NCI-H2171 treated with DMSO at 0.1 percent for 48 hours (cell line): ENCODE measurements at regions not wholly inside any gene's neighbourhood (a gene's known extent, or its start where the extent isn't known, plus 50 kb on each side); places are given as distances from the start of the nearest gene placed in this dataset.

ENCODE experiments used
- DNase-seq: peaks from one replicate; lab custom pipeline; 2025; lab: John Stamatoyannopoulos, UW

DNA sequence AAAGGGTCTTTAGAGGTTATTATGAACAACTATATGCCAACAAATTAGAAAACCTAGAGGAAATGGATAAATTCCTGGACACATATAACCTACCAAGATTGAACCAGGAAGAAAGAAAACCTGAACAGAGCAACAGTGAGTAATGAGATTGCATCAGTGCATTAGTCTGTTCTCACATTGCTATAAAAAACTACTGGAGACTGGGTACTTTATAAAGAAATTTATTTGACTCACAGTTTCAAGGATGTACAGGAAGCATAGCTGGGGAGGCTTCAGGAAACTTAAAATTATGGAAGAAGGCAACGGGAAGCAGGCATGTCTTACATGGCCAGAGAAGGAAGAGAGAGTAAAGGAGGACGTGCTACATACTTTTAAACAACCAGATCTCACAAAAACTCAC is 70.8 kb upstream of the GNAZ start:
- DNase-seq, result no peak

DNA sequence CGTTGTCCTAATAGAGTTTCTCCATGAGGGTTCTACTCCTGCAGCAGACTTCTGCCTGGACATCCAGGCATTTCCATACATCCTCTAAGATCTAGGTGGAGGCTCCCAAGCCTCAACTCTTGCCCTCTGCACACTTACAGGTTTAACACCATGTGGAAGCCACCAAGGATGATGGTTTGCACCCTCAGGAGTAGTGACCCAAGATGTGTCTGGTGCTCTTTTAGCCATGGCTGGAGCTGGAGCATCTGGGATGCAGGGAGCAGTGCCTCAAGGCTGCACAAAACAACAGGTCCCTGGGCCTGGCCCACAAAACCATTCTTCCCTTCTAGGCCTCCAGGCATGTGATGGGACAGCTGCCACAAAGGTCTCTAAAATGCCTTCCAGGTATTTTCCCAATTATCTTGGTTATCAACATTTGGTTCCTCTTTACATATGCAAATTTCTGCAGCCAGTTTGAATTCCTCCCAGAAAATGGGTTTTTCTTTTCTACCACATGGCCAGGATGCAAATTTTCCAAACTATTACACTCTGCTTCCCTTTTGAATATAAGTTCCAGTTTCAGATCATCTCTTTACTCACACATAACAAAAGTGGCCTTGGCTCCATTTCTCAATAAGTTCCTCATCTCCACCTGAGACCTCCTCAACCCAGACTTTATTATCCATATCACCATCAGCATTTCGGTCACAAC is 69.5 kb upstream of the GNAZ start:
- no peak for DNase-seq

DNA sequence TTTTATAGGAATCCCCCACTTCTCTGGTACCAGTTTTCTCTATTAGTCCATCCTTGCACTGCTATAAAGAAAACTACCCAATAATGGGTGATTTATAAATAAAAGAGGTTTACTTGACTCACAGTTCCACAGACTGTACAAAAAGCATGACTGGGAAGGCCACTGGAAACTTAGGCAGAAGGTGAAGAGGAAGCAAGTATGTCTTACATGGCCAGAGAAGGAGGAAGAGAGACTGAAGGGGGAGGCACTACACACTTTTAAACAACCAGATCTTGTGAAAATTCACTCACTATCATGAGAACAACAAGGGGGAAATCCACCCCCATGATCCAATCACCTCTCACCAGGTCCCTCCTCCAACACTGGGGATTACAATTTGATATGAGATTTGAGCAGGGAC is 68.9 kb upstream of the GNAZ start:
- DNase-seq, result no peak

DNA sequence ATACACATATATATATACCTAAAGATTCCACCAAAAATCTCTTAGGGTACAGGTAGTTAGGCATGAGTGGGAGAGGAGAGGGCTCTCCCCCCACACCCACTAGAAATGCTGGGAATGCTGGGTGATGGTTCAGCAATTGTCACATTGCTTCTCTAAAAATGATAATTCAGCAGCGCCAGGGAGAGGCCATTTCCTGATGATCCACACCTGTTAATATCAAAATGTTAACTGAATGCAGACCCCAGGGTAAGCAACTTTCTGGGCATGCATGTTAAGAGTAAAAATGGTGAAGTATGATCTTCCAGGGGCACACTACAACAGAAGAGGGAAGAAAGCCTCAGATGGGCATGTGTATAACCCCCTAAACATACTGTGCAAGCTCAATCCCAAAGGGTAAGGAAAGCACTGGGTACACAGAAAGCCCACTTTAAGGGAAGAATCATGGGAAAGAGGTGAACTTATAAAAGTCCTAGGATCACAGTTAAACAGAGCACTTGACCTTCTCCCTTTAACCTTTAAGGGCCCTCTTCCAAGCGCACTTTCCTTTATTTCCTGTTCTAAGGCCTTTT is 67.6 kb upstream of the GNAZ start:
- DNase-seq, result no peak

DNA sequence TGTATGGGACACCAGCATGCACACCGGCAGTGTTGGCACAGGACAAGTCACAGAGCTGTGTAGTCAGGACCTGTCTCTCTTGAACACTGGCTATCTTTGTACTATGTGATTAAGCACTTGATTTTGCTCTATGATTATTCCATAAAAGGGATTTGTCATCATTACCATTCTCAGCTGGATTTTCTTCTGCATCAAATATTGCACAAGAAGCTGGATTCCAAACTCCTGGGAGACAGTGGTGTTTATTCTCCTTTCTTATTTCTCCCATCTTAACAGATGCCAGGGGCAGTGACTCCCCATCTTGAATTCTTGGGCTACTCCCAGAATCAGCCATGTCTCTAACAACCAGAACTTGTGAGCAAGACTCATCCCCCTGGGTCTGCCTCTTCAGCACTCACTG is 62.5 kb upstream of the GNAZ start:
- no peak for DNase-seq

DNA sequence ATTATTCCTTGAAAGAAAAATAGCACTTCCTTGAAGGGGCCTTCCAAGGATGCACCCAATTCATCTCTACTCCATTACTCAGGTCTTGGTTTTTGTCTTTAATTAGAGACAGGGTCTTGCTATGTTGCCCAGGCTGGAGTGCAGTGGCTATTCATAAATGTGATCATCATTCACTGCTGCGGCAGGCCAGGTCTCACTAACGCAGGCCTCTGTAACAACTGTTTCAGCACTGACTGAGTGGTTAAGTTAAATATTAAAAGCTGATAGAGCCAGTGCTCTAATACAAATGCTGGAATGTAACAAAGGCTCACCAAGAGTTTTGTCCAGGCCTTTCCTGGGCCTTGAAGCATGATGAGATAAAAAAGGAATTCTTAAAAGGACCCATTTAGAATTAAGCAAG is 61.4 kb upstream of the GNAZ start:
- DNase-seq, result no peak
